ENCODE measurements at regions not wholly inside any gene's neighbourhood (a gene's known extent, or its start where the extent isn't known, plus 50 kb on each side); places are given as distances from the start of the nearest gene placed in this dataset.
A peak's percentile ranks its signal among the peaks of the same experiment; 100 is the strongest.

DNA sequence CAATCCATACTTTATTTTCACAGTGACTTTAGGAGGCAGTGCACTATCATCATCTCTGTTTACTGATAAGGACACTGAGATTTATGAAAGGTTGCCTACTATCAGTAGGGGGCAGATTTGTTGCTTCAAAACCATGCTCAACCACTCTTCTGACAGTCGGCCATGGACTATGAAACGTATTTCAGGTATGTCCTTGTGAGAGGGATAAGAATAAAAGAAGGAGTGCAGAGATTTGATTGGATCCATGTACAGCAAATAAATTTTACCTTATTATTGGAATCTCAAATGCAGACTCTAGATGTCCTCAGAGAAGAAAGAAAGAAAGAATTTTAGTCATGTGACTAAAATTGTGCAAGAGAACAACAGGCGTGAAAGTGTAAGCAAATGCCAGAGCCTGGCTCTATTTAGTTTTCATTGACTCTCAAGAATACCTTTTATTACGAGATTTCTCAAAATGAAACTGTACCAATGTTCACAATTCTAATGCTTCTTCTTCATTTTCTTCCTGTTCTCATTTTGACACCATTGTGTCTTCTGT is 296.6 kb upstream of the RASA1 start:
- Mint-ChIP-seq H3K9me3 (no peaks in the 10 kb centered on the region), H3K4me1 (peaks cover 34% of the 10 kb centered on the region), H3K36me3 (no peaks in the 10 kb centered on the region), H3K27ac (peak overlapping the region; percentile 52 to 82 (median 77)), H3K27me3 (ENCODE audit: low read depth in 3 of 3) (peaks cover 0 to 1% (median 0%) of the 10 kb centered on the region in 3 donors), H3K4me3 (peak overlapping the region; percentile 21 to 75)
- H3K4me3 ChIP-seq (replicated peaks in 1 of 3; ENCODE audit: low read depth in 2 of 3, low read length in 3 of 3): peak overlapping the region; percentile 1 to 66 (median 30)
- H3K36me3 ChIP-seq (replicated peaks in 1 of 2; ENCODE audit: control insufficient read depth in 1 of 2, insufficient read depth in 2 of 2, low read length in 2 of 2): no peaks in the 10 kb centered on the region
- DNase-seq: peak in 2 of 3 donors; percentile 50 to 66
- H3K27me3 ChIP-seq (ENCODE audit: control insufficient read depth in 2 of 2, insufficient read depth in 2 of 2, low read length in 2 of 2): no peaks in the 10 kb centered on the region
- no peaks in the 10 kb centered on the region for H4K20me1 ChIP-seq (ENCODE audit: insufficient read depth, low read length)
- intact Hi-C loops (cut with micrococcal nuclease): loop anchor here in 1 of 2 donors (5.0 kb wide), 1 partner anchor 46 kb away; no protein-coding TSS in a partner anchor
- TF ChIP-seq, protein P1, sequence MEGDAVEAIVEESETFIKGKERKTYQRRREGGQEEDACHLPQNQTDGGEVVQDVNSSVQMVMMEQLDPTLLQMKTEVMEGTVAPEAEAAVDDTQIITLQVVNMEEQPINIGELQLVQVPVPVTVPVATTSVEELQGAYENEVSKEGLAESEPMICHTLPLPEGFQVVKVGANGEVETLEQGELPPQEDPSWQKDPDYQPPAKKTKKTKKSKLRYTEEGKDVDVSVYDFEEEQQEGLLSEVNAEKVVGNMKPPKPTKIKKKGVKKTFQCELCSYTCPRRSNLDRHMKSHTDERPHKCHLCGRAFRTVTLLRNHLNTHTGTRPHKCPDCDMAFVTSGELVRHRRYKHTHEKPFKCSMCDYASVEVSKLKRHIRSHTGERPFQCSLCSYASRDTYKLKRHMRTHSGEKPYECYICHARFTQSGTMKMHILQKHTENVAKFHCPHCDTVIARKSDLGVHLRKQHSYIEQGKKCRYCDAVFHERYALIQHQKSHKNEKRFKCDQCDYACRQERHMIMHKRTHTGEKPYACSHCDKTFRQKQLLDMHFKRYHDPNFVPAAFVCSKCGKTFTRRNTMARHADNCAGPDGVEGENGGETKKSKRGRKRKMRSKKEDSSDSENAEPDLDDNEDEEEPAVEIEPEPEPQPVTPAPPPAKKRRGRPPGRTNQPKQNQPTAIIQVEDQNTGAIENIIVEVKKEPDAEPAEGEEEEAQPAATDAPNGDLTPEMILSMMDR (IDR thresholded peaks at IDR 0.05): peak; percentile 64
- H3K9me3 ChIP-seq (replicated peaks in 1 of 2; ENCODE audit: control insufficient read depth in 1 of 2, insufficient read depth in 1 of 2, low read length in 2 of 2): no peaks in the 10 kb centered on the region
- WGBS (ENCODE audit: insufficient coverage): no CpG with 5 or more reads among the region's 4 CpGs
- peak overlapping the region; percentile 40 to 61 for H3K27ac ChIP-seq (ENCODE audit: low read depth in 1 of 2, low read length in 2 of 2)
- H3K79me2 ChIP-seq (ENCODE audit: insufficient read depth, low read length): no peaks in the 10 kb centered on the region
- H3K4me1 ChIP-seq (ENCODE audit: control insufficient read depth in 1 of 2, insufficient read depth in 2 of 2, low read length in 2 of 2): peaks cover 27 to 34% of the 10 kb centered on the region in 2 donors
- H3K4me2 ChIP-seq (replicated peaks; ENCODE audit: extremely low read depth, low read length, poor library complexity, severe bottlenecking): peak overlapping the region; percentile 71
- H2AFZ ChIP-seq (ENCODE audit: insufficient read depth, low read depth, low read length, poor library complexity, severe bottlenecking): peak overlapping the region; percentile 78
- H3K9ac ChIP-seq (ENCODE audit: insufficient read depth, low read length, poor library complexity, severe bottlenecking): no peak overlapping the region

DNA sequence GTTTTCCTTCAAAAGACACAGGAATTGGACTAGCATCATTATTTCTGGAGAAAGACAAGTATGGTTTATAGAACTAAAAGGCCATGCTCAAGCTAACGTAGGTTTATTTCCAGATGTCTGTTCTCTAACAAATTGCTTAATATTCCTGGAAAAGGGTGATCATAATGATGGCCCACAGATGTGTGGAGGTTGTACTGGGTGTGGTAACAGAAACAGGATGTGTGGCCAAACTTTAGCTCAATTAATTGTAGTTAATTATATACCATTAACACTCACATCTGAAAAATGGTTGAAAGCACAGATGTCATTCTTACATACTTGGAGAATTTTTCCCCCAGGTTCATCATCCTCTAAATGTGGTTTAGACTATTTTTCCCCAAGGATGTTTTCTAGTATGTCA is 292.7 kb upstream of the RASA1 start:
- no CpG with 5 or more reads among the region's 1 CpG for WGBS (ENCODE audit: insufficient coverage)
- Mint-ChIP-seq H3K9me3 (no peaks in the 10 kb centered on the region), H3K27ac (no peak overlapping the region), H3K36me3 (no peaks in the 10 kb centered on the region), H3K4me1 (peaks cover 65% of the 10 kb centered on the region), H3K4me3 (no peak overlapping the region), H3K27me3 (ENCODE audit: low read depth in 3 of 3) (no peaks in the 10 kb centered on the region)
- H3K79me2 ChIP-seq (ENCODE audit: insufficient read depth, low read length): no peaks in the 10 kb centered on the region
- TF ChIP-seq, protein P1 (IDR thresholded peaks at IDR 0.05): no peak
- peak overlapping the region; percentile 41 for H2AFZ ChIP-seq (ENCODE audit: insufficient read depth, low read depth, low read length, poor library complexity, severe bottlenecking)
- no peak overlapping the region for H3K4me2 ChIP-seq (replicated peaks; ENCODE audit: extremely low read depth, low read length, poor library complexity, severe bottlenecking)
- H3K36me3 ChIP-seq (replicated peaks in 1 of 2; ENCODE audit: control insufficient read depth in 1 of 2, insufficient read depth in 2 of 2, low read length in 2 of 2): no peaks in the 10 kb centered on the region
- H3K27ac ChIP-seq (ENCODE audit: low read depth in 1 of 2, low read length in 2 of 2): no peak overlapping the region
- H3K27me3 ChIP-seq (ENCODE audit: control insufficient read depth in 2 of 2, insufficient read depth in 2 of 2, low read length in 2 of 2): no peaks in the 10 kb centered on the region
- no peak for DNase-seq
- intact Hi-C loops (cut with micrococcal nuclease): loop anchor here (5.0 kb wide), 1 partner anchor 42 kb away; no protein-coding TSS in a partner anchor
- peaks cover 60 to 70% of the 10 kb centered on the region in 2 donors for H3K4me1 ChIP-seq (ENCODE audit: control insufficient read depth in 1 of 2, insufficient read depth in 2 of 2, low read length in 2 of 2)
- no peak overlapping the region for H3K4me3 ChIP-seq (replicated peaks in 1 of 3; ENCODE audit: low read depth in 2 of 3, low read length in 3 of 3)
- no peaks in the 10 kb centered on the region for H4K20me1 ChIP-seq (ENCODE audit: insufficient read depth, low read length)
- H3K9me3 ChIP-seq (replicated peaks in 1 of 2; ENCODE audit: control insufficient read depth in 1 of 2, insufficient read depth in 1 of 2, low read length in 2 of 2): no peaks in the 10 kb centered on the region
- H3K9ac ChIP-seq (ENCODE audit: insufficient read depth, low read length, poor library complexity, severe bottlenecking): no peak overlapping the region

All from CD14-positive monocyte (primary cell).